Neural progenitor cell (in vitro differentiated cells): ENCODE measurements at regions not wholly inside any gene's neighbourhood (a gene's known extent, or its start where the extent isn't known, plus 50 kb on each side); places are given as distances from the start of the nearest gene placed in this dataset.

Experiments
- DNase-seq: peaks from one replicate; pipeline ENCODE4 v3.0.0-alpha.2; 2016; ENCODE audit warnings: low spot score
- H2AFZ ChIP-seq: fragments of 200-600 bp; sonication (generic); replicated peaks from 2 replicates; pipeline ENCODE4 v1.6.1; 2016; ENCODE audit warnings: antibody characterized with exemption
- H3F3A ChIP-seq: fragments of 200-600 bp; sonication (generic); 2 replicates; pipeline ENCODE4 v1.6.1; 2016; ENCODE audit warnings: antibody characterized with exemption, low read depth
- H3K27ac ChIP-seq: fragments of 200-600 bp; sonication (generic); 2 replicates; pipeline ENCODE4 v1.5.1; 2016; ENCODE audit warnings: mild to moderate bottlenecking
- H3K27me3 ChIP-seq: fragments of 200-600 bp; sonication (generic); 2 replicates; pipeline ENCODE4 v1.6.1; 2016; ENCODE audit warnings: mild to moderate bottlenecking, moderate library complexity
- H3K36me3 ChIP-seq: fragments of 200-600 bp; sonication (generic); 2 replicates; pipeline ENCODE4 v1.5.1; 2016
- H3K4me1 ChIP-seq: fragments of 200-600 bp; sonication (generic); 2 replicates; pipeline ENCODE4 v1.6.1; 2016; ENCODE audit warnings: mixed run types
- H3K4me2 ChIP-seq: fragments of 200-600 bp; sonication (generic); 2 replicates; pipeline ENCODE4 v1.6.1; 2016
- H3K4me3 ChIP-seq: fragments of 200-600 bp; sonication (generic); 2 replicates; pipeline ENCODE4 v1.5.1; 2016
- H3K79me2 ChIP-seq: fragments of 200-600 bp; sonication (generic); 2 replicates; pipeline ENCODE4 v1.6.1; 2016; ENCODE audit warnings: low read depth
- H3K9ac ChIP-seq: fragments of 200-600 bp; sonication (generic); 2 replicates; pipeline ENCODE4 v1.6.1; 2016
- H3K9me3 ChIP-seq: fragments of 200-600 bp; sonication (generic); 2 replicates; pipeline ENCODE4 v1.5.1; 2016; ENCODE audit warnings: low read depth
- H4K20me1 ChIP-seq: fragments of 200-600 bp; sonication (generic); 2 replicates; pipeline ENCODE4 v1.6.1; 2016; ENCODE audit warnings: low read depth
- H3K27ac Mint-ChIP-seq: 3 replicates; pipeline ENCODE4 v1.8.0; 2021; ENCODE audit warnings: mixed read lengths
- H3K27me3 Mint-ChIP-seq: 2 replicates; pipeline ENCODE4 v1.8.0; 2022; ENCODE audit warnings: low read depth, mild to moderate bottlenecking, inconsistent platforms, moderate library complexity, mixed read lengths; ENCODE audit not compliant: insufficient read depth
- H3K36me3 Mint-ChIP-seq: 3 replicates; pipeline ENCODE4 v1.8.0; 2021; ENCODE audit warnings: mixed read lengths
- H3K4me1 Mint-ChIP-seq: 3 replicates; pipeline ENCODE4 v1.8.0; 2021; ENCODE audit warnings: mixed read lengths
- H3K4me3 Mint-ChIP-seq: 3 replicates; pipeline ENCODE4 v1.8.0; 2021; ENCODE audit warnings: mild to moderate bottlenecking, moderate library complexity, mixed read lengths
- H3K9me3 Mint-ChIP-seq: 3 replicates; pipeline ENCODE4 v1.8.0; 2020; ENCODE audit warnings: mixed read lengths
- CTCF ChIP-seq: fragments of 200-600 bp; sonication (generic); IDR thresholded peaks from 2 replicates; pipeline ENCODE4 v1.5.1; 2017; ENCODE audit warnings: antibody characterized with exemption, mild to moderate bottlenecking
- EZH2 ChIP-seq: fragments of 200-600 bp; sonication (generic); IDR thresholded peaks from 2 replicates; pipeline ENCODE4 v1.6.1; 2017; ENCODE audit warnings: antibody characterized with exemption, mild to moderate bottlenecking, moderate library complexity
- EZH2phosphoT487 ChIP-seq: fragments of 200-600 bp; sonication (generic); IDR thresholded peaks from 2 replicates; pipeline ENCODE4 v1.6.1; 2017; ENCODE audit warnings: antibody characterized with exemption

- no peak overlapping the region for H3K27ac Mint-ChIP-seq
- no peaks in the 10 kb centered on the region for H3K4me1 ChIP-seq
These were observed 471.9 kb upstream of the DAB2 start for GRCh38 chr5:39896706-39897105.

GRCh38 chr5:39896104-39896503 is 471.3 kb upstream of the DAB2 start:
- H3K4me1 Mint-ChIP-seq = no peaks in the 10 kb centered on the region
- Histone ChIP-seq H3F3A (no peaks in the 10 kb centered on the region), H3K4me3 (no peak overlapping the region), H3K9ac (no peak overlapping the region), H3K9me3 (no peaks in the 10 kb centered on the region), H3K4me1 (no peaks in the 10 kb centered on the region), H3K27me3 (no peaks in the 10 kb centered on the region), H4K20me1 (no peaks in the 10 kb centered on the region), H3K36me3 (no peaks in the 10 kb centered on the region), H3K79me2 (no peaks in the 10 kb centered on the region), H2AFZ (no peak overlapping the region), H3K27ac (no peak overlapping the region), H3K4me2 (no peak overlapping the region)
- no peak overlapping the region for H3K27ac Mint-ChIP-seq
- TF ChIP-seq EZH2phosphoT487 (no peak), CTCF (no peak), EZH2 (no peak)
- H3K9me3 Mint-ChIP-seq = no peaks in the 10 kb centered on the region
- no peaks in the 10 kb centered on the region for H3K36me3 Mint-ChIP-seq
- peaks cover 2% of the 10 kb centered on the region for H3K27me3 Mint-ChIP-seq
- H3K4me3 Mint-ChIP-seq = no peak overlapping the region
- no peak for DNase-seq

More at GRCh38 chr5:39896706-39897105, 471.9 kb upstream of the DAB2 start:
- Histone ChIP-seq H3K27ac (no peak overlapping the region), H3K79me2 (no peaks in the 10 kb centered on the region), H3K4me2 (no peak overlapping the region), H3K9ac (no peak overlapping the region), H2AFZ (no peak overlapping the region), H4K20me1 (no peaks in the 10 kb centered on the region), H3K9me3 (no peaks in the 10 kb centered on the region), H3F3A (no peaks in the 10 kb centered on the region), H3K36me3 (no peaks in the 10 kb centered on the region), H3K27me3 (no peaks in the 10 kb centered on the region), H3K4me3 (no peak overlapping the region)
- H3K27me3 Mint-ChIP-seq = peaks cover 2% of the 10 kb centered on the region
- TF ChIP-seq EZH2 (no peak), EZH2phosphoT487 (no peak), CTCF (no peak)
- no peaks in the 10 kb centered on the region for H3K4me1 Mint-ChIP-seq
- H3K9me3 Mint-ChIP-seq = no peaks in the 10 kb centered on the region
- no peak for DNase-seq
- H3K4me3 Mint-ChIP-seq = no peak overlapping the region
- H3K36me3 Mint-ChIP-seq = no peaks in the 10 kb centered on the region

- H3K9me3 ChIP-seq = no peaks in the 10 kb centered on the region
- no peaks in the 10 kb centered on the region for H3K79me2 ChIP-seq
- no peaks in the 10 kb centered on the region for H3K27me3 ChIP-seq
- H3K4me2 ChIP-seq = no peak overlapping the region
- DNase-seq = no peak
- H3K9me3 Mint-ChIP-seq = no peaks in the 10 kb centered on the region
- no peak overlapping the region for H3K27ac ChIP-seq
- peaks cover 2% of the 10 kb centered on the region for H3K27me3 Mint-ChIP-seq
- no peak overlapping the region for H3K4me3 ChIP-seq
- H3F3A ChIP-seq = no peaks in the 10 kb centered on the region
- H3K9ac ChIP-seq = no peak overlapping the region
- H3K36me3 ChIP-seq = no peaks in the 10 kb centered on the region
- TF ChIP-seq EZH2phosphoT487 = no peak
- no peak for TF ChIP-seq EZH2
- TF ChIP-seq CTCF = no peak
- H3K27ac Mint-ChIP-seq = no peak overlapping the region
- H3K4me1 Mint-ChIP-seq = no peaks in the 10 kb centered on the region
- H4K20me1 ChIP-seq = no peaks in the 10 kb centered on the region
- no peak overlapping the region for H3K4me3 Mint-ChIP-seq
- H2AFZ ChIP-seq = no peak overlapping the region
- no peaks in the 10 kb centered on the region for H3K36me3 Mint-ChIP-seq
- H3K4me1 ChIP-seq = no peaks in the 10 kb centered on the region
These were observed 467.9 kb upstream of the DAB2 start for GRCh38 chr5:39892708-39893107.

- Histone ChIP-seq H4K20me1 (no peaks in the 10 kb centered on the region), H3K4me2 (no peak overlapping the region), H3K27me3 (no peaks in the 10 kb centered on the region), H3K27ac (no peak overlapping the region), H3K4me1 (no peaks in the 10 kb centered on the region), H3K9ac (no peak overlapping the region), H2AFZ (no peak overlapping the region), H3K9me3 (no peaks in the 10 kb centered on the region), H3K79me2 (no peaks in the 10 kb centered on the region), H3K4me3 (no peak overlapping the region), H3K36me3 (no peaks in the 10 kb centered on the region), H3F3A (no peaks in the 10 kb centered on the region)
- H3K4me3 Mint-ChIP-seq = no peak overlapping the region
- no peak for DNase-seq
- TF ChIP-seq CTCF = no peak
- no peak for TF ChIP-seq EZH2
- TF ChIP-seq EZH2phosphoT487 = no peak
- H3K27me3 Mint-ChIP-seq = peaks cover 2% of the 10 kb centered on the region
- no peaks in the 10 kb centered on the region for H3K9me3 Mint-ChIP-seq
- no peak overlapping the region for H3K27ac Mint-ChIP-seq
- H3K36me3 Mint-ChIP-seq = no peaks in the 10 kb centered on the region
- H3K4me1 Mint-ChIP-seq = no peaks in the 10 kb centered on the region
These were observed 466.6 kb upstream of the DAB2 start for GRCh38 chr5:39891376-39891775.
